H1 (cell line): ENCODE measurements at regions not wholly inside any gene's neighbourhood (a gene's known extent, or its start where the extent isn't known, plus 50 kb on each side); places are given as distances from the start of the nearest gene placed in this dataset.
"Not testable (repeated sequence)": the region's sequence is repeated elsewhere in the genome, so short reads cannot be mapped to it uniquely, and the experiment has no call there.

ENCODE experiments used
- CTCF ChIA-PET: fragments of 300-600 bp; sonication (Branson Sonifier 250); formaldehyde crosslinking; loops from one replicate; lab custom pipeline; 2021; ENCODE audit not compliant: partially characterized antibody; lab: Charles Lee
- POLR2A ChIA-PET: fragments of 300-600 bp; sonication (Branson Sonifier 250); formaldehyde crosslinking; loops from one replicate; lab custom pipeline; 2021; ENCODE audit warnings: inconsistent platforms; ENCODE audit not compliant: partially characterized antibody; lab: Charles Lee
- DNase-seq, 2 experiments: peaks; one replicate each; pipeline versions ENCODE4 v3.0.0 to v3.0.0-alpha.2; 2010 to 2022; ENCODE audit warnings: low spot score in 2 of 2, low read depth in 1 of 2, mixed read lengths in 1 of 2
- FAIRE-seq: peaks from 2 replicates; lab custom pipeline; 2011; peaks lifted over from hg19 to GRCh38; lab: Jason Lieb, UNC
- H2AFZ ChIP-seq: 2 replicates; pipeline ENCODE4 v1.8.1; 2012; ENCODE audit warnings: low read length, inconsistent platforms
- H2AK5ac ChIP-seq: 2 replicates; pipeline ENCODE4 v1.6.1; 2013; ENCODE audit warnings: low read depth, low read length
- H2BK120ac ChIP-seq: replicated peaks from 2 replicates; pipeline ENCODE3; 2013; ENCODE audit warnings: low read depth, low read length, inconsistent platforms
- H2BK12ac ChIP-seq: 2 replicates; pipeline ENCODE4 v1.6.1; 2013; ENCODE audit warnings: low read depth, low read length
- H2BK15ac ChIP-seq: 2 replicates; pipeline ENCODE4 v1.6.1; 2013; ENCODE audit warnings: low read length
- H2BK20ac ChIP-seq: 2 replicates; pipeline ENCODE4 v1.6.1; 2013; ENCODE audit warnings: low read length
- H2BK5ac ChIP-seq: 2 replicates; pipeline ENCODE4 v1.6.1; 2013; ENCODE audit warnings: low read depth, low read length
- H3K14ac ChIP-seq: 2 replicates; pipeline ENCODE4 v1.6.1; 2013; ENCODE audit warnings: inconsistent platforms; ENCODE audit not compliant: insufficient read length
- H3K18ac ChIP-seq: 2 replicates; pipeline ENCODE4 v1.6.1; 2013; ENCODE audit warnings: low read length; ENCODE audit errors: extremely low read depth
- H3K23ac ChIP-seq: 2 replicates; pipeline ENCODE4 v1.6.1; 2013; ENCODE audit warnings: inconsistent platforms; ENCODE audit not compliant: insufficient read length
- H3K23me2 ChIP-seq: 2 replicates; pipeline ENCODE4 v1.6.1; 2013; ENCODE audit warnings: low read depth, low read length
- H3K27ac ChIP-seq: 2 replicates; pipeline ENCODE4 v1.6.1; 2011; ENCODE audit warnings: low read depth, low read length, inconsistent platforms
- H3K27me3 ChIP-seq, 4 experiments: replicated peaks in 1 of 4; 1 replicate in 1 of 4; 2 replicates in 3 of 4; pipeline versions ENCODE4 v1.6.1 to v1.8.1; 2011 to 2013; ENCODE audit warnings: low read length in 3 of 4, mild to moderate bottlenecking in 3 of 4, inconsistent platforms in 2 of 4, mixed read lengths in 2 of 4, moderate library complexity in 1 of 4; ENCODE audit not compliant: control insufficient read depth in 3 of 4, insufficient read depth in 3 of 4; ENCODE audit errors: extremely low read depth in 1 of 4
- H3K36me3 ChIP-seq, 4 experiments: 2 replicates each; pipeline versions ENCODE4 v1.6.1 to v1.8.1; 2011 to 2013; ENCODE audit warnings: mild to moderate bottlenecking in 4 of 4, low read length in 3 of 4, moderate library complexity in 2 of 4, control low read depth in 1 of 4, inconsistent platforms in 1 of 4; ENCODE audit not compliant: insufficient read depth in 4 of 4, control insufficient read depth in 2 of 4
- H3K4ac ChIP-seq: replicated peaks from 2 replicates; pipeline ENCODE3; 2013; ENCODE audit warnings: low read length, low read depth, mixed read lengths, inconsistent platforms; ENCODE audit not compliant: insufficient read length
- H3K4me1 ChIP-seq, 4 experiments: replicated peaks in 1 of 4; 1 replicate in 1 of 4; 2 replicates in 3 of 4; pipeline versions ENCODE4 v1.6.1 to v1.8.1; 2011 to 2013; ENCODE audit warnings: low read length in 3 of 4, inconsistent platforms in 2 of 4, mixed read lengths in 1 of 4; ENCODE audit not compliant: insufficient read depth in 4 of 4, control insufficient read depth in 3 of 4
- H3K4me2 ChIP-seq, 2 experiments: 2 replicates each; pipeline versions ENCODE4 v1.6.1 to v1.8.1; 2011 to 2013; ENCODE audit warnings: low read depth in 2 of 2, low read length in 2 of 2, control low read depth in 1 of 2, inconsistent platforms in 1 of 2, mild to moderate bottlenecking in 1 of 2; ENCODE audit not compliant: insufficient read depth in 1 of 2
- H3K4me3 ChIP-seq, 4 experiments: fragments of 200-600, 300-600 bp in 1 of 4; sonication (generic), shearing (Covaris generic), sonication (Bioruptor Twin) in 1 of 4; 2 replicates each; pipeline versions ENCODE4 v1.5.1 to v1.8.1; 2011 to 2016; ENCODE audit warnings: low read length in 4 of 4, low read depth in 3 of 4, control low read depth in 2 of 4, inconsistent platforms in 2 of 4, mild to moderate bottlenecking in 2 of 4, mixed read lengths in 1 of 4, moderate library complexity in 1 of 4; ENCODE audit not compliant: insufficient read depth in 2 of 4; ENCODE audit errors: extremely low read depth in 1 of 4
- H3K56ac ChIP-seq: replicated peaks from 2 replicates; pipeline ENCODE3; 2013; ENCODE audit warnings: low read depth, mild to moderate bottlenecking, mixed read lengths, low read length, inconsistent platforms; ENCODE audit not compliant: insufficient read length
- H3K79me1 ChIP-seq: 2 replicates; pipeline ENCODE4 v1.6.1; 2013; ENCODE audit warnings: low read depth, low read length, control low read depth
- H3K79me2 ChIP-seq, 2 experiments: 2 replicates each; pipeline versions ENCODE4 v1.6.1 to v1.8.1; 2012 to 2013; ENCODE audit warnings: low read length in 2 of 2, mild to moderate bottlenecking in 2 of 2, inconsistent platforms in 1 of 2; ENCODE audit not compliant: insufficient read depth in 2 of 2, control insufficient read depth in 1 of 2
- H3K9ac ChIP-seq, 4 experiments: replicated peaks in 1 of 4; 1 replicate in 1 of 4; 2 replicates in 3 of 4; pipeline versions ENCODE4 v1.6.1 to v1.8.1; 2011 to 2013; ENCODE audit warnings: low read depth in 3 of 4, low read length in 3 of 4, control low read depth in 2 of 4, mild to moderate bottlenecking in 2 of 4, moderate library complexity in 2 of 4, inconsistent platforms in 1 of 4; ENCODE audit errors: extremely low read depth in 1 of 4
- H3K9me3 ChIP-seq, 2 experiments: 2 replicates each; pipeline versions ENCODE4 v1.6.1 to v1.8.1; 2012 to 2013; ENCODE audit warnings: mild to moderate bottlenecking in 2 of 2, moderate library complexity in 2 of 2, control low read depth in 1 of 2, inconsistent platforms in 1 of 2, low read depth in 1 of 2, low read length in 1 of 2, mixed read lengths in 1 of 2; ENCODE audit not compliant: insufficient read depth in 2 of 2
- H4K20me1 ChIP-seq, 2 experiments: replicated peaks in 1 of 2; 2 replicates each; pipeline versions ENCODE3 to v1.8.1; 2011 to 2013; ENCODE audit warnings: inconsistent platforms in 2 of 2, low read length in 2 of 2, mild to moderate bottlenecking in 1 of 2; ENCODE audit not compliant: insufficient read depth in 2 of 2, control insufficient read depth in 1 of 2
- H4K5ac ChIP-seq: 2 replicates; pipeline ENCODE4 v1.6.1; 2013; ENCODE audit warnings: low read length, low read depth, mixed read lengths, inconsistent platforms; ENCODE audit not compliant: insufficient read length
- H4K8ac ChIP-seq: 2 replicates; pipeline ENCODE4 v1.8.0; 2013; ENCODE audit warnings: mild to moderate bottlenecking, moderate library complexity, low read length, inconsistent platforms; ENCODE audit not compliant: insufficient read depth; ENCODE audit errors: extremely low read depth
- H4K91ac ChIP-seq: replicated peaks from 2 replicates; pipeline ENCODE3; 2013; ENCODE audit warnings: low read length, mixed read lengths, inconsistent platforms; ENCODE audit not compliant: insufficient read length
- WGBS, 2 experiments: shearing (Covaris generic) in 1 of 2; methylation state at CpG; one replicate each; pipeline versions ENCODE4 v1.1.6 to v1.1.7; 2013 to 2015; ENCODE audit warnings: low lambda C conversion rate in 2 of 2, mixed read lengths in 2 of 2, inconsistent platforms in 1 of 2, low coverage in 1 of 2, missing lambda C conversion rate in 1 of 2; ENCODE audit not compliant: insufficient replicate concordance in 2 of 2, insufficient coverage in 1 of 2, insufficient read length in 1 of 2; ENCODE audit errors: extremely low coverage in 1 of 2, missing lambda C conversion rate in 1 of 2; 5-methylcytosine and 5-hydroxymethylcytosine counted together

GRCh38 chr18:78508228-78508824 is 471.3 kb upstream of the SALL3 start:
- H3K9ac ChIP-seq, H2BK5ac ChIP-seq, H3K4me1 ChIP-seq, H3K79me1 ChIP-seq, H2BK15ac ChIP-seq, H3K36me3 ChIP-seq, H2BK20ac ChIP-seq, H4K20me1 ChIP-seq, FAIRE-seq, POLR2A ChIA-PET, DNase-seq, H3K23ac ChIP-seq, H3K4me2 ChIP-seq, H4K91ac ChIP-seq, H2AFZ ChIP-seq, H3K4ac ChIP-seq, H3K14ac ChIP-seq, H2BK120ac ChIP-seq, H3K56ac ChIP-seq, H3K18ac ChIP-seq, H3K23me2 ChIP-seq, H4K8ac ChIP-seq, H4K5ac ChIP-seq, H3K79me2 ChIP-seq, CTCF ChIA-PET, H3K27ac ChIP-seq, H3K9me3 ChIP-seq, H3K4me3 ChIP-seq: not testable (repeated sequence)
- Histone ChIP-seq H2AK5ac (peak overlapping the region; percentile 60; the same call in 1 of the 2 replicates), H3K27me3 (peaks cover 0 to 10% (median 1%) of the 10 kb centered on the region in 4 experiments; a peak in 3 of 7 replicates), H2BK12ac (peak overlapping the region; percentile 6; the same call in 1 of the 2 replicates)
- WGBS, 2 experiments = 94% methylated on average over 18 of the region's 19 CpGs; no CpG with 5 or more reads in 1 of the 2 experiments
